Hematopoietic multipotent progenitor cell (in vitro differentiated cells): ENCODE measurements at regions not wholly inside any gene's neighbourhood (a gene's known extent, or its start where the extent isn't known, plus 50 kb on each side); places are given as distances from the start of the nearest gene placed in this dataset.
"Not testable (repeated sequence)": the region's sequence is repeated elsewhere in the genome, so short reads cannot be mapped to it uniquely, and the experiment has no call there.

Experiments used
- DNase-seq, 3 donors: peaks; one replicate each; pipeline ENCODE4 v3.0.0-alpha.2; 2011 to 2015; ENCODE audit warnings: low read depth in 2 of 3, low spot score in 2 of 3

- no peak for DNase-seq
Observed at GRCh38 chr6:9365378-9365777, 930.0 kb upstream of the SLC35B3 start.

- DNase-seq: no peak
Observed at GRCh38 chr6:9361749-9362148, 926.4 kb upstream of the SLC35B3 start.

- no peak for DNase-seq
Observed at GRCh38 chr6:9360881-9361280, 925.5 kb upstream of the SLC35B3 start.

GRCh38 chr6:9347608-9348007 is 912.3 kb upstream of the SLC35B3 start:
- DNase-seq: no peak

- no peak for DNase-seq
Observed at GRCh38 chr6:9346923-9347322, 911.6 kb upstream of the SLC35B3 start.

GRCh38 chr6:9335431-9335830 is 900.1 kb upstream of the SLC35B3 start:
- DNase-seq: no peak

GRCh38 chr6:9334979-9335378 is 899.6 kb upstream of the SLC35B3 start:
- DNase-seq: no peak

GRCh38 chr6:9332241-9332780 is 897.0 kb upstream of the SLC35B3 start:
- DNase-seq: peak in 2 of 3 donors; percentile 0 to 4

GRCh38 chr6:9316831-9317230 is 881.5 kb upstream of the SLC35B3 start:
- no peak for DNase-seq

- no peak for DNase-seq
Observed at GRCh38 chr6:9315966-9316650, 880.8 kb upstream of the SLC35B3 start.

- DNase-seq: no peak
Observed at GRCh38 chr6:9308284-9308683, 872.9 kb upstream of the SLC35B3 start.

GRCh38 chr6:9307786-9308185 is 872.4 kb upstream of the SLC35B3 start:
- DNase-seq: no peak

GRCh38 chr6:9307187-9307586 is 871.8 kb upstream of the SLC35B3 start:
- DNase-seq: no peak

- DNase-seq: no peak
Observed at GRCh38 chr6:9295644-9296043, 860.3 kb upstream of the SLC35B3 start.

GRCh38 chr6:9292975-9293374 is 857.6 kb upstream of the SLC35B3 start:
- DNase-seq: no peak

GRCh38 chr6:9290342-9290741 is 855.0 kb upstream of the SLC35B3 start:
- DNase-seq: not testable (repeated sequence)

GRCh38 chr6:9272671-9273070 is 837.3 kb upstream of the SLC35B3 start:
- no peak for DNase-seq

GRCh38 chr6:9266741-9267140 is 831.4 kb upstream of the SLC35B3 start:
- DNase-seq: no peak

- no peak for DNase-seq
Observed at GRCh38 chr6:9257215-9257614, 821.9 kb upstream of the SLC35B3 start.

GRCh38 chr6:9254251-9254650 is 818.9 kb upstream of the SLC35B3 start:
- no peak for DNase-seq

- no peak for DNase-seq
Observed at GRCh38 chr6:9252799-9253198, 817.5 kb upstream of the SLC35B3 start.

GRCh38 chr6:9250852-9251251 is 815.5 kb upstream of the SLC35B3 start:
- DNase-seq: no peak

GRCh38 chr6:9248133-9248532 is 812.8 kb upstream of the SLC35B3 start:
- no peak for DNase-seq
